ENCODE measurements at regions not wholly inside any gene's neighbourhood (a gene's known extent, or its start where the extent isn't known, plus 50 kb on each side); places are given as distances from the start of the nearest gene placed in this dataset.

GRCh38 chr16:61296814-61297213 lies 739.4 kb downstream of the CDH8 start:
- Histone ChIP-seq H3K79me2 (ENCODE audit: insufficient read depth) (no peaks in the 10 kb centered on the region), H3K4me2 (no peak overlapping the region), H3K4me1 (ENCODE audit: control insufficient read depth in 1 of 2, insufficient read depth in 2 of 2, low read depth in 1 of 2, low read length in 1 of 2) (peaks cover 0 to 2% of the 10 kb centered on the region in 2 experiments; a peak in 1 of 4 replicates), H3K36me3 (replicated peaks in 1 of 2; ENCODE audit: control insufficient read depth in 1 of 2, insufficient read depth in 2 of 2, low read length in 1 of 2) (no peaks in the 10 kb centered on the region), H3K4me3 (ENCODE audit: low read depth in 2 of 2, low read length in 1 of 2) (no peak overlapping the region), H3K9me2 (no peaks in the 10 kb centered on the region), H3F3A (replicated peaks; ENCODE audit: insufficient read depth) (no peaks in the 10 kb centered on the region), H3K9ac (no peak overlapping the region), H2AFZ (ENCODE audit: low read depth) (no peak overlapping the region), H3K27me3 (ENCODE audit: insufficient read depth) (no peaks in the 10 kb centered on the region), H3K27ac (ENCODE audit: low read depth in 2 of 2, low read length in 1 of 2) (no peak overlapping the region), H3K9me3 (no peaks in the 10 kb centered on the region), H4K20me1 (ENCODE audit: insufficient read depth) (no peaks in the 10 kb centered on the region)
- no peak for DNase-seq
- CTCF ChIA-PET = no interaction called here
- TF ChIP-seq YY1 (IDR thresholded peaks at IDR 0.05; ENCODE audit: low read depth) = no peak
- no peak for TF ChIP-seq TCF12 (IDR thresholded peaks at IDR 0.05)
- no peak for TF ChIP-seq RFX5 (IDR thresholded peaks at IDR 0.05; ENCODE audit: low read length)
- no peak for TF ChIP-seq JUND (IDR thresholded peaks at IDR 0.05)
- TF ChIP-seq MEF2A (IDR thresholded peaks at IDR 0.05; ENCODE audit: borderline replicate concordance, low read depth) = no peak
- TF ChIP-seq CHD2 (IDR thresholded peaks at IDR 0.05; ENCODE audit: low read length, partially characterized antibody) = no peak
- TF ChIP-seq RCOR1 (IDR thresholded peaks at IDR 0.05; ENCODE audit: low read length) = no peak
- TF ChIP-seq, protein P1, sequence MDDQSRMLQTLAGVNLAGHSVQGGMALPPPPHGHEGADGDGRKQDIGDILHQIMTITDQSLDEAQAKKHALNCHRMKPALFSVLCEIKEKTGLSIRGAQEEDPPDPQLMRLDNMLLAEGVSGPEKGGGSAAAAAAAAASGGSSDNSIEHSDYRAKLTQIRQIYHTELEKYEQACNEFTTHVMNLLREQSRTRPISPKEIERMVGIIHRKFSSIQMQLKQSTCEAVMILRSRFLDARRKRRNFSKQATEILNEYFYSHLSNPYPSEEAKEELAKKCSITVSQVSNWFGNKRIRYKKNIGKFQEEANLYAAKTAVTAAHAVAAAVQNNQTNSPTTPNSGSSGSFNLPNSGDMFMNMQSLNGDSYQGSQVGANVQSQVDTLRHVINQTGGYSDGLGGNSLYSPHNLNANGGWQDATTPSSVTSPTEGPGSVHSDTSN (IDR thresholded peaks at IDR 0.05) = no peak
- no peak for TF ChIP-seq SMC3 (IDR thresholded peaks at IDR 0.05; ENCODE audit: low read depth, low read length)
- TF ChIP-seq NRF1 (IDR thresholded peaks at IDR 0.05; ENCODE audit: low read depth, low read length) = no peak
- no peak for TF ChIP-seq FOXM1 (IDR thresholded peaks at IDR 0.05; ENCODE audit: low read depth)
- TF ChIP-seq CTCF (IDR thresholded peaks at IDR 0.05) = no peak
- no peak for TF ChIP-seq GABPA (IDR thresholded peaks at IDR 0.05; ENCODE audit: low read depth)
- TF ChIP-seq, protein P2, sequence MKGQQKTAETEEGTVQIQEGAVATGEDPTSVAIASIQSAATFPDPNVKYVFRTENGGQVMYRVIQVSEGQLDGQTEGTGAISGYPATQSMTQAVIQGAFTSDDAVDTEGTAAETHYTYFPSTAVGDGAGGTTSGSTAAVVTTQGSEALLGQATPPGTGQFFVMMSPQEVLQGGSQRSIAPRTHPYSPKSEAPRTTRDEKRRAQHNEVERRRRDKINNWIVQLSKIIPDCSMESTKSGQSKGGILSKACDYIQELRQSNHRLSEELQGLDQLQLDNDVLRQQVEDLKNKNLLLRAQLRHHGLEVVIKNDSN (IDR thresholded peaks at IDR 0.05; ENCODE audit: borderline replicate concordance, low read depth) = no peak
- TF ChIP-seq EP300 (IDR thresholded peaks at IDR 0.05; ENCODE audit: borderline replicate concordance in 1 of 2, low read depth in 1 of 2, low read length in 1 of 2) = no peak
- TF ChIP-seq FOSL2 (IDR thresholded peaks at IDR 0.05; ENCODE audit: borderline replicate concordance, low read depth) = no peak
- no peak for TF ChIP-seq GATA2 (CRISPR knock-in tag; IDR thresholded peaks at IDR 0.05)
- TF ChIP-seq TEAD4 (IDR thresholded peaks at IDR 0.05; ENCODE audit: borderline replicate concordance, insufficient read depth) = no peak
- TF ChIP-seq, protein P3, sequence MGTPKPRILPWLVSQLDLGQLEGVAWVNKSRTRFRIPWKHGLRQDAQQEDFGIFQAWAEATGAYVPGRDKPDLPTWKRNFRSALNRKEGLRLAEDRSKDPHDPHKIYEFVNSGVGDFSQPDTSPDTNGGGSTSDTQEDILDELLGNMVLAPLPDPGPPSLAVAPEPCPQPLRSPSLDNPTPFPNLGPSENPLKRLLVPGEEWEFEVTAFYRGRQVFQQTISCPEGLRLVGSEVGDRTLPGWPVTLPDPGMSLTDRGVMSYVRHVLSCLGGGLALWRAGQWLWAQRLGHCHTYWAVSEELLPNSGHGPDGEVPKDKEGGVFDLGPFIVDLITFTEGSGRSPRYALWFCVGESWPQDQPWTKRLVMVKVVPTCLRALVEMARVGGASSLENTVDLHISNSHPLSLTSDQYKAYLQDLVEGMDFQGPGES (IDR thresholded peaks at IDR 0.05; ENCODE audit: low read depth, low read length) = no peak
- TF ChIP-seq, protein P4, sequence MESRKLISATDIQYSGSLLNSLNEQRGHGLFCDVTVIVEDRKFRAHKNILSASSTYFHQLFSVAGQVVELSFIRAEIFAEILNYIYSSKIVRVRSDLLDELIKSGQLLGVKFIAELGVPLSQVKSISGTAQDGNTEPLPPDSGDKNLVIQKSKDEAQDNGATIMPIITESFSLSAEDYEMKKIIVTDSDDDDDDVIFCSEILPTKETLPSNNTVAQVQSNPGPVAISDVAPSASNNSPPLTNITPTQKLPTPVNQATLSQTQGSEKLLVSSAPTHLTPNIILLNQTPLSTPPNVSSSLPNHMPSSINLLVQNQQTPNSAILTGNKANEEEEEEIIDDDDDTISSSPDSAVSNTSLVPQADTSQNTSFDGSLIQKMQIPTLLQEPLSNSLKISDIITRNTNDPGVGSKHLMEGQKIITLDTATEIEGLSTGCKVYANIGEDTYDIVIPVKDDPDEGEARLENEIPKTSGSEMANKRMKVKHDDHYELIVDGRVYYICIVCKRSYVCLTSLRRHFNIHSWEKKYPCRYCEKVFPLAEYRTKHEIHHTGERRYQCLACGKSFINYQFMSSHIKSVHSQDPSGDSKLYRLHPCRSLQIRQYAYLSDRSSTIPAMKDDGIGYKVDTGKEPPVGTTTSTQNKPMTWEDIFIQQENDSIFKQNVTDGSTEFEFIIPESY (IDR thresholded peaks at IDR 0.05; ENCODE audit: borderline replicate concordance, low read depth) = no peak
- 31% methylated on average over 3 of the region's 3 CpGs for WGBS (ENCODE audit: low lambda C conversion rate)
- POLR2A ChIA-PET = no interaction called here

All from SK-N-SH (cell line).